ENCODE measurements at regions not wholly inside any gene's neighbourhood (a gene's known extent, or its start where the extent isn't known, plus 50 kb on each side); places are given as distances from the start of the nearest gene placed in this dataset.

GRCh38 chr6:146909886-146910285 is 294.3 kb upstream of the STXBP5 start:
- no peak for DNase-seq
- Histone ChIP-seq H3K27ac (ENCODE audit: low read length) (no peak overlapping the region), H3K9me2 (replicated peaks; ENCODE audit: insufficient read depth, low read length) (no peaks in the 10 kb centered on the region), H3K27me3 (replicated peaks; ENCODE audit: insufficient read depth, low read length) (no peaks in the 10 kb centered on the region), H3K4me1 (ENCODE audit: low read length) (no peaks in the 10 kb centered on the region), H4K20me1 (ENCODE audit: insufficient read depth, low read length) (no peaks in the 10 kb centered on the region), H2AFZ (ENCODE audit: low read length) (no peak overlapping the region), H3K4me3 (ENCODE audit: low read length) (no peak overlapping the region), H3K79me2 (ENCODE audit: low read length) (no peaks in the 10 kb centered on the region), H3K4me2 (ENCODE audit: low read depth, low read length) (no peak overlapping the region), H3F3A (ENCODE audit: insufficient read depth, low read length) (no peaks in the 10 kb centered on the region), H3K9ac (ENCODE audit: low read length) (no peak overlapping the region), H3K36me3 (replicated peaks; ENCODE audit: insufficient read depth, low read length) (no peaks in the 10 kb centered on the region), H3K9me3 (replicated peaks; ENCODE audit: insufficient read depth, low read length) (no peaks in the 10 kb centered on the region)
- no peak for TF ChIP-seq EZH2 (optimal IDR thresholded peaks at IDR 0.05; ENCODE audit: low read depth, low read length)
- TF ChIP-seq CTCF (IDR thresholded peaks at IDR 0.05; ENCODE audit: low read length), result no peak
- no peak for TF ChIP-seq EZH2phosphoT487 (IDR thresholded peaks at IDR 0.05; ENCODE audit: low read length)

GRCh38 chr6:146910611-146911010 is 293.6 kb upstream of the STXBP5 start:
- no peak for DNase-seq
- Histone ChIP-seq H3F3A (ENCODE audit: insufficient read depth, low read length) (no peaks in the 10 kb centered on the region), H3K4me3 (ENCODE audit: low read length) (no peak overlapping the region), H2AFZ (ENCODE audit: low read length) (no peak overlapping the region), H3K27ac (ENCODE audit: low read length) (no peak overlapping the region), H3K9me3 (replicated peaks; ENCODE audit: insufficient read depth, low read length) (no peaks in the 10 kb centered on the region), H3K9ac (ENCODE audit: low read length) (no peak overlapping the region), H3K36me3 (replicated peaks; ENCODE audit: insufficient read depth, low read length) (no peaks in the 10 kb centered on the region), H3K4me1 (ENCODE audit: low read length) (no peaks in the 10 kb centered on the region), H3K4me2 (ENCODE audit: low read depth, low read length) (no peak overlapping the region), H4K20me1 (ENCODE audit: insufficient read depth, low read length) (no peaks in the 10 kb centered on the region), H3K79me2 (ENCODE audit: low read length) (no peaks in the 10 kb centered on the region), H3K27me3 (replicated peaks; ENCODE audit: insufficient read depth, low read length) (no peaks in the 10 kb centered on the region), H3K9me2 (replicated peaks; ENCODE audit: insufficient read depth, low read length) (no peaks in the 10 kb centered on the region)
- TF ChIP-seq EZH2 (optimal IDR thresholded peaks at IDR 0.05; ENCODE audit: low read depth, low read length) (no peak), EZH2phosphoT487 (IDR thresholded peaks at IDR 0.05; ENCODE audit: low read length) (no peak), CTCF (IDR thresholded peaks at IDR 0.05; ENCODE audit: low read length) (no peak)

GRCh38 chr6:146911635-146912215 is 292.5 kb upstream of the STXBP5 start:
- DNase-seq, result no peak
- H3K27me3 ChIP-seq (replicated peaks; ENCODE audit: insufficient read depth, low read length), result no peaks in the 10 kb centered on the region
- H3K4me1 ChIP-seq (ENCODE audit: low read length), result no peaks in the 10 kb centered on the region
- no peaks in the 10 kb centered on the region for H3K79me2 ChIP-seq (ENCODE audit: low read length)
- no peaks in the 10 kb centered on the region for H3K9me3 ChIP-seq (replicated peaks; ENCODE audit: insufficient read depth, low read length)
- H3K36me3 ChIP-seq (replicated peaks; ENCODE audit: insufficient read depth, low read length), result no peaks in the 10 kb centered on the region
- no peak overlapping the region for H3K4me2 ChIP-seq (ENCODE audit: low read depth, low read length)
- no peaks in the 10 kb centered on the region for H4K20me1 ChIP-seq (ENCODE audit: insufficient read depth, low read length)
- H3K4me3 ChIP-seq (ENCODE audit: low read length), result no peak overlapping the region
- no peak overlapping the region for H3K9ac ChIP-seq (ENCODE audit: low read length)
- no peak overlapping the region for H3K27ac ChIP-seq (ENCODE audit: low read length)
- TF ChIP-seq EZH2phosphoT487 (IDR thresholded peaks at IDR 0.05; ENCODE audit: low read length) (no peak), EZH2 (optimal IDR thresholded peaks at IDR 0.05; ENCODE audit: low read depth, low read length) (no peak), CTCF (IDR thresholded peaks at IDR 0.05; ENCODE audit: low read length) (no peak)
- no peaks in the 10 kb centered on the region for H3F3A ChIP-seq (ENCODE audit: insufficient read depth, low read length)
- H3K9me2 ChIP-seq (replicated peaks; ENCODE audit: insufficient read depth, low read length), result no peaks in the 10 kb centered on the region
- H2AFZ ChIP-seq (ENCODE audit: low read length), result no peak overlapping the region

Measured in MM.1S (cell line).